Neural progenitor cell (in vitro differentiated cells): ENCODE measurements at regions not wholly inside any gene's neighbourhood (a gene's known extent, or its start where the extent isn't known, plus 50 kb on each side); places are given as distances from the start of the nearest gene placed in this dataset.

ENCODE experiments used
- DNase-seq: peaks from one replicate; pipeline ENCODE4 v3.0.0-alpha.2; 2016; ENCODE audit warnings: low spot score
- H2AFZ ChIP-seq: fragments of 200-600 bp; sonication (generic); replicated peaks from 2 replicates; pipeline ENCODE4 v1.6.1; 2016; ENCODE audit warnings: antibody characterized with exemption
- H3F3A ChIP-seq: fragments of 200-600 bp; sonication (generic); 2 replicates; pipeline ENCODE4 v1.6.1; 2016; ENCODE audit warnings: antibody characterized with exemption, low read depth
- H3K27ac ChIP-seq: fragments of 200-600 bp; sonication (generic); 2 replicates; pipeline ENCODE4 v1.5.1; 2016; ENCODE audit warnings: mild to moderate bottlenecking
- H3K27me3 ChIP-seq: fragments of 200-600 bp; sonication (generic); 2 replicates; pipeline ENCODE4 v1.6.1; 2016; ENCODE audit warnings: mild to moderate bottlenecking, moderate library complexity
- H3K36me3 ChIP-seq: fragments of 200-600 bp; sonication (generic); 2 replicates; pipeline ENCODE4 v1.5.1; 2016
- H3K4me1 ChIP-seq: fragments of 200-600 bp; sonication (generic); 2 replicates; pipeline ENCODE4 v1.6.1; 2016; ENCODE audit warnings: mixed run types
- H3K4me2 ChIP-seq: fragments of 200-600 bp; sonication (generic); 2 replicates; pipeline ENCODE4 v1.6.1; 2016
- H3K4me3 ChIP-seq: fragments of 200-600 bp; sonication (generic); 2 replicates; pipeline ENCODE4 v1.5.1; 2016
- H3K79me2 ChIP-seq: fragments of 200-600 bp; sonication (generic); 2 replicates; pipeline ENCODE4 v1.6.1; 2016; ENCODE audit warnings: low read depth
- H3K9ac ChIP-seq: fragments of 200-600 bp; sonication (generic); 2 replicates; pipeline ENCODE4 v1.6.1; 2016
- H3K9me3 ChIP-seq: fragments of 200-600 bp; sonication (generic); 2 replicates; pipeline ENCODE4 v1.5.1; 2016; ENCODE audit warnings: low read depth
- H4K20me1 ChIP-seq: fragments of 200-600 bp; sonication (generic); 2 replicates; pipeline ENCODE4 v1.6.1; 2016; ENCODE audit warnings: low read depth
- H3K27ac Mint-ChIP-seq: 3 replicates; pipeline ENCODE4 v1.8.0; 2021; ENCODE audit warnings: mixed read lengths
- H3K27me3 Mint-ChIP-seq: 2 replicates; pipeline ENCODE4 v1.8.0; 2022; ENCODE audit warnings: low read depth, mild to moderate bottlenecking, inconsistent platforms, moderate library complexity, mixed read lengths; ENCODE audit not compliant: insufficient read depth
- H3K36me3 Mint-ChIP-seq: 3 replicates; pipeline ENCODE4 v1.8.0; 2021; ENCODE audit warnings: mixed read lengths
- H3K4me1 Mint-ChIP-seq: 3 replicates; pipeline ENCODE4 v1.8.0; 2021; ENCODE audit warnings: mixed read lengths
- H3K4me3 Mint-ChIP-seq: 3 replicates; pipeline ENCODE4 v1.8.0; 2021; ENCODE audit warnings: mild to moderate bottlenecking, moderate library complexity, mixed read lengths
- H3K9me3 Mint-ChIP-seq: 3 replicates; pipeline ENCODE4 v1.8.0; 2020; ENCODE audit warnings: mixed read lengths
- EZH2 ChIP-seq: fragments of 200-600 bp; sonication (generic); IDR thresholded peaks from 2 replicates; pipeline ENCODE4 v1.6.1; 2017; ENCODE audit warnings: antibody characterized with exemption, mild to moderate bottlenecking, moderate library complexity
- EZH2phosphoT487 ChIP-seq: fragments of 200-600 bp; sonication (generic); IDR thresholded peaks from 2 replicates; pipeline ENCODE4 v1.6.1; 2017; ENCODE audit warnings: antibody characterized with exemption
- TF ChIP-seq, protein P1 (sequence below): fragments of 200-600 bp; sonication (generic); IDR thresholded peaks from 2 replicates; pipeline ENCODE4 v1.5.1; 2017; ENCODE audit warnings: antibody characterized with exemption, mild to moderate bottlenecking

DNA sequence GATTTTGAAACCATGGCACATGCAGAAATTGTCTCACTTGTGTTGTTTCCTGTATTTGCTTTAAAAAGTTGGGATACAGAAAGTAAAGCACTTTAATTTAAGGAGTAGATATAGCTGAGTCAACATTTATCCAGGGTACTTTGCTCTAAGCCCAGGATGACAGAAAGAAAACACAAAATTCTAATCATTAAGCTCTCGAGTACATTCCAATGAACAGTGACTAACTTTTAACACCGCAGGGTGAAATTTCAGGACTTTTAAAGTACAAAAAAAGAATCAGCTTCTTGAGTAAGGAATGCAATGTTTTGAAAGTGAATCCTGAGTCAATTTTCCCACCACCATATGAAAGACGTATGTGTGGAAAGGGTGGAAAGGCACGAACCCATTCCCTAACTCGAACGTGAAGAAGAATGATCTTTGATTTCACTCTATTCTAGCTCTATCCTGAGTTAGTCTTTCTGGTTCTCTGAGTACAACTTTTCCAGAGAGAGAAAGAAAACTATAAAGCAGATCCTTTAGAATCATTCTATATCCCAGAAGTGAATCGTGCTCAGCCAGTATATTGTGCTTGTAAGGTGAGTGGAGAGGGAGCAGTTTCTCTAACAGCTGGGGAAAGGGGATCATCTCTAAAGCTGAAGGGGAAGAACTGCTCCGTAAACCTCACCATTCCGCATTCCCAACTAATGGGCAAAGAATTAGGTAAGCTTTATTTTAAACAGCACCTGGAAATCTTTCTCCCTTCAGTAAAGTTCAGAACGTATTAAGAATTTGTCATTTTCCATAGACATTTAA lies 779.0 kb upstream of the FLRT2 start:
- H3K36me3 ChIP-seq, result no peaks in the 10 kb centered on the region
- no peak overlapping the region for H3K27ac ChIP-seq
- DNase-seq, result no peak
- no peak overlapping the region for H3K9ac ChIP-seq
- no peaks in the 10 kb centered on the region for H3F3A ChIP-seq
- Mint-ChIP-seq H3K36me3 (no peaks in the 10 kb centered on the region), H3K4me1 (peaks cover 15% of the 10 kb centered on the region), H3K4me3 (no peak overlapping the region), H3K27me3 (peaks cover 6% of the 10 kb centered on the region), H3K27ac (peak overlapping the region; percentile 21), H3K9me3 (peaks cover 2% of the 10 kb centered on the region)
- TF ChIP-seq EZH2 (no peak), EZH2phosphoT487 (no peak)
- TF ChIP-seq, protein P1, sequence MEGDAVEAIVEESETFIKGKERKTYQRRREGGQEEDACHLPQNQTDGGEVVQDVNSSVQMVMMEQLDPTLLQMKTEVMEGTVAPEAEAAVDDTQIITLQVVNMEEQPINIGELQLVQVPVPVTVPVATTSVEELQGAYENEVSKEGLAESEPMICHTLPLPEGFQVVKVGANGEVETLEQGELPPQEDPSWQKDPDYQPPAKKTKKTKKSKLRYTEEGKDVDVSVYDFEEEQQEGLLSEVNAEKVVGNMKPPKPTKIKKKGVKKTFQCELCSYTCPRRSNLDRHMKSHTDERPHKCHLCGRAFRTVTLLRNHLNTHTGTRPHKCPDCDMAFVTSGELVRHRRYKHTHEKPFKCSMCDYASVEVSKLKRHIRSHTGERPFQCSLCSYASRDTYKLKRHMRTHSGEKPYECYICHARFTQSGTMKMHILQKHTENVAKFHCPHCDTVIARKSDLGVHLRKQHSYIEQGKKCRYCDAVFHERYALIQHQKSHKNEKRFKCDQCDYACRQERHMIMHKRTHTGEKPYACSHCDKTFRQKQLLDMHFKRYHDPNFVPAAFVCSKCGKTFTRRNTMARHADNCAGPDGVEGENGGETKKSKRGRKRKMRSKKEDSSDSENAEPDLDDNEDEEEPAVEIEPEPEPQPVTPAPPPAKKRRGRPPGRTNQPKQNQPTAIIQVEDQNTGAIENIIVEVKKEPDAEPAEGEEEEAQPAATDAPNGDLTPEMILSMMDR, result no peak
- H3K4me1 ChIP-seq, result peaks cover 12% of the 10 kb centered on the region
- H3K4me3 ChIP-seq, result no peak overlapping the region
- no peaks in the 10 kb centered on the region for H3K9me3 ChIP-seq
- H3K4me2 ChIP-seq, result no peak overlapping the region
- H3K27me3 ChIP-seq, result no peaks in the 10 kb centered on the region
- H4K20me1 ChIP-seq, result no peaks in the 10 kb centered on the region
- no peaks in the 10 kb centered on the region for H3K79me2 ChIP-seq
- H2AFZ ChIP-seq, result peak overlapping the region; percentile 78

DNA sequence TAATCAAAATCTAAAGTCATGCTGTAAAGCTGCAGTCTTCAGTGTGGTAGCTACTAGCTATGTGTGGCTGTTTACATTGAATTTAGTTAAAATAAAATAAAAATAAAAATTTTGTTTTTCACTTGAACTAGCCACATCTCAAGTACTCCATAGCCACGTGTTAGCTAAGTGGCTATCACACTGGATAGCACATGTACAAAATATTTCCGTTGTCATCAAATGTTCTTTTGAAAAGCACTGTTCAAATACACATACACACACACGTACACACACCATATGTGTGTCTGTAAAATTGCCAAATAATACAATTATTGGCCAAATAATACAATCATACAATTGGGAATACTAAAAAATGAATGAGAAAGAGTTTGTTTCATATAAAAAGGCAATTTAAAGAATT lies 778.2 kb upstream of the FLRT2 start:
- H3K27me3 ChIP-seq, result no peaks in the 10 kb centered on the region
- H3K4me3 ChIP-seq, result no peak overlapping the region
- no peaks in the 10 kb centered on the region for H3K9me3 ChIP-seq
- H3K27ac Mint-ChIP-seq, result no peak overlapping the region
- H3K27ac ChIP-seq, result no peak overlapping the region
- H3K36me3 Mint-ChIP-seq, result no peaks in the 10 kb centered on the region
- no peak overlapping the region for H3K4me2 ChIP-seq
- H3F3A ChIP-seq, result no peaks in the 10 kb centered on the region
- H3K9me3 Mint-ChIP-seq, result peaks cover 2% of the 10 kb centered on the region
- no peak for DNase-seq
- peaks cover 6% of the 10 kb centered on the region for H3K27me3 Mint-ChIP-seq
- no peak overlapping the region for H3K4me3 Mint-ChIP-seq
- H3K79me2 ChIP-seq, result no peaks in the 10 kb centered on the region
- no peak overlapping the region for H2AFZ ChIP-seq
- no peak for TF ChIP-seq EZH2phosphoT487
- TF ChIP-seq EZH2, result no peak
- peaks cover 12% of the 10 kb centered on the region for H3K4me1 ChIP-seq
- H3K9ac ChIP-seq, result no peak overlapping the region
- H3K4me1 Mint-ChIP-seq, result peaks cover 15% of the 10 kb centered on the region
- no peaks in the 10 kb centered on the region for H4K20me1 ChIP-seq
- no peaks in the 10 kb centered on the region for H3K36me3 ChIP-seq

DNA sequence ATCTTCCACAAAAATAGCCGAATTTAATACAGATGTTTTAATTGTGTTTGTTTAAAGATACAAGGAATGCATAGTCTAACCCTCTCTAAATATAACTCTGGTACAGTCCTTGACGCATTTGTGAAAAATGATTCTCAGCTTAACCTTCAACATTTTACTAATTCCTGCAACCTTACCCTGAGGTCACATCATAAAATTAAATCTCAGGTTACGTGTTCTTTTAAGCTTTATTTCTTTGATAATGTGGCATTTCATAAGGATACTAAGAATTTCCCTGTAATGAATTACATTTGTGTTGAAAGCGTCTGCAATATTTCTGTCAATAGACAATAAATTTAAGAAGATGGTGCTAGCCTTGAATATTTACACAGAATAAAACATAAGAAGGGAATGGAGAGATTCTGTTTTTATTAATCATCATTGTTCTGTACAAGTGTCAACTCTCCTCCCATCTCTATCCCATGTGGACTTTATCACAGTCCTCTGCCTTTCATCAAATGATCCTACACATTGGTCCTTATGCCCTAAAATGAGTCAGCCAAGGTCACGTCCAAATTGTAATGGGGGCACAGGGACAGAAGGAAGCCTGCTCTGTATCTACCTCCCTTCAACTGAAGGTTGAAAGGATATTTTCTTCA lies 769.3 kb upstream of the FLRT2 start:
- Mint-ChIP-seq H3K9me3 (peaks cover 3% of the 10 kb centered on the region), H3K27ac (no peak overlapping the region), H3K4me1 (no peaks in the 10 kb centered on the region), H3K27me3 (no peaks in the 10 kb centered on the region), H3K36me3 (no peaks in the 10 kb centered on the region), H3K4me3 (no peak overlapping the region)
- TF ChIP-seq, protein P1, result no peak
- no peak for TF ChIP-seq EZH2
- TF ChIP-seq EZH2phosphoT487, result no peak
- H3K27me3 ChIP-seq, result no peaks in the 10 kb centered on the region
- no peaks in the 10 kb centered on the region for H3K79me2 ChIP-seq
- H3K4me3 ChIP-seq, result no peak overlapping the region
- no peaks in the 10 kb centered on the region for H3K4me1 ChIP-seq
- DNase-seq, result no peak
- no peak overlapping the region for H2AFZ ChIP-seq
- H3K36me3 ChIP-seq, result no peaks in the 10 kb centered on the region
- no peak overlapping the region for H3K4me2 ChIP-seq
- H4K20me1 ChIP-seq, result no peaks in the 10 kb centered on the region
- no peaks in the 10 kb centered on the region for H3F3A ChIP-seq
- H3K27ac ChIP-seq, result no peak overlapping the region
- H3K9ac ChIP-seq, result no peak overlapping the region
- H3K9me3 ChIP-seq, result no peaks in the 10 kb centered on the region

DNA sequence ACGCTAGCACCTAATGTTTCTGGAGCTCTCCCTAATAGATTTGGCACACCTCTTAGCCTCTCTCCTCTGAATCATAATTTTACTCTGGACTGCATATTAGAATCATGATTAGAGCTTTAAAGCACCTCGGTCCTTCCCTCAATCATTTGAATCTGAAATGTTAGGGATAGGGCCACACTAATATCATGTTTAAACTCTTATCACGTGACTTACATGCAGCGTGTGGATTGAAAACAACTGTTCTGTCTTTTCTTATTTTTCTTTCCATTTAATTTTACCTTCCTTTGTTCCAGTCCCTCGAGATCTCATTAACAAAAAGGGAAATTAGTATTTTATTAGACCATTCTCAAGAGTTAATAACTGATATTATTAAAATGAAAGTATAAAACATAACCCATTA lies 762.5 kb upstream of the FLRT2 start:
- no peak overlapping the region for H3K4me3 Mint-ChIP-seq
- Histone ChIP-seq H3K36me3 (no peaks in the 10 kb centered on the region), H4K20me1 (no peaks in the 10 kb centered on the region), H3K79me2 (no peaks in the 10 kb centered on the region), H3F3A (no peaks in the 10 kb centered on the region), H3K4me2 (no peak overlapping the region), H3K27ac (no peak overlapping the region), H3K4me1 (no peaks in the 10 kb centered on the region), H3K9ac (no peak overlapping the region), H2AFZ (no peak overlapping the region), H3K4me3 (no peak overlapping the region), H3K27me3 (no peaks in the 10 kb centered on the region), H3K9me3 (no peaks in the 10 kb centered on the region)
- TF ChIP-seq, protein P1, result no peak
- no peak for TF ChIP-seq EZH2
- no peak for TF ChIP-seq EZH2phosphoT487
- no peak for DNase-seq
- H3K4me1 Mint-ChIP-seq, result no peaks in the 10 kb centered on the region
- H3K27me3 Mint-ChIP-seq, result peaks cover 2% of the 10 kb centered on the region
- H3K9me3 Mint-ChIP-seq, result peaks cover 12% of the 10 kb centered on the region
- H3K27ac Mint-ChIP-seq, result no peak overlapping the region
- no peaks in the 10 kb centered on the region for H3K36me3 Mint-ChIP-seq
